Upper lobe of left lung (tissue), 6 donors: ENCODE measurements at regions not wholly inside any gene's neighbourhood (a gene's known extent, or its start where the extent isn't known, plus 50 kb on each side); places are given as distances from the start of the nearest gene placed in this dataset.
A peak's percentile ranks its signal among the peaks of the same experiment; 100 is the strongest.
"Not testable (repeated sequence)": the region's sequence is repeated elsewhere in the genome, so short reads cannot be mapped to it uniquely, and the experiment has no call there.

ENCODE experiments used
- ATAC-seq, 2 donors: fragments of 200-7000 bp; cut with Tn5 transposase; one replicate each; pipeline ENCODE4 v1.9.1; 2022; ENCODE audit warnings: mild to moderate bottlenecking in 2 of 2, moderate library complexity in 2 of 2; ENCODE audit not compliant: low FRiP score in 2 of 2
- DNase-seq, 2 donors: peaks; one replicate each; pipeline ENCODE4 v3.0.0-alpha.2; 2019 to 2020
- H3K27ac ChIP-seq, 4 donors: fragments of 200-600 bp; sonication (generic); one replicate each; pipeline ENCODE4 v1.5.1; 2016 to 2019
- H3K27me3 ChIP-seq, 4 donors: fragments of 200-600 bp; sonication (generic); one replicate each; pipeline ENCODE4 v1.5.1; 2017 to 2019
- H3K36me3 ChIP-seq, 4 donors: fragments of 200-600 bp; sonication (generic); one replicate each; pipeline ENCODE4 v1.5.1; 2016 to 2019
- H3K4me1 ChIP-seq, 4 donors: fragments of 200-600 bp; sonication (generic); one replicate each; pipeline ENCODE4 v1.5.1; 2018 to 2019
- H3K4me3 ChIP-seq, 4 donors: fragments of 200-600 bp; sonication (generic); one replicate each; pipeline ENCODE4 v1.5.1; 2017 to 2019; ENCODE audit warnings: mild to moderate bottlenecking in 2 of 4, moderate library complexity in 1 of 4
- H3K9me3 ChIP-seq, 4 donors: fragments of 200-600 bp; sonication (generic); one replicate each; pipeline ENCODE4 v1.5.1; 2018 to 2019
- EP300 ChIP-seq, 4 donors: sonication (generic); formaldehyde crosslinking; IDR thresholded peaks; one replicate each; pipeline ENCODE4 v1.5.1; 2017; ENCODE audit warnings: antibody characterized with exemption in 4 of 4, control low read depth in 2 of 4
- POLR2A ChIP-seq, 4 donors: fragments of 450-650 bp; IDR thresholded peaks; one replicate each; pipeline ENCODE4 v1.5.1; 2016 to 2017; ENCODE audit warnings: antibody characterized with exemption in 4 of 4, mild to moderate bottlenecking in 2 of 4
- POLR2AphosphoS5 ChIP-seq, 2 donors: sonication (generic); formaldehyde crosslinking; IDR thresholded peaks; one replicate each; pipeline ENCODE4 v1.5.1; 2017; ENCODE audit warnings: antibody characterized with exemption in 2 of 2
- WGBS, 2 donors: methylation state at CpG; one replicate each; pipeline ENCODE4 v1.1.5; 2017 to 2018; 5-methylcytosine and 5-hydroxymethylcytosine counted together
- TF ChIP-seq, protein P1 (sequence below), 6 experiments: fragments of 450-650 bp in 4 of 6; fragments of 200-600 bp in 2 of 6; sonication (generic) in 2 of 6; IDR thresholded peaks; one replicate each; pipeline ENCODE4 v1.5.1; 2016 to 2019; ENCODE audit warnings: antibody characterized with exemption in 6 of 6
- donor health status: DM: no; HTN: no; CAD: no; lungs with moderate emphysema.
- donor health status: DM: no; HTN: yes; CAD: no; lungs with severe emphysema.

GRCh38 chr13:22938576-22938975 is 242.2 kb upstream of the SGCG start:
- H3K36me3 ChIP-seq = no peaks in the 10 kb centered on the region
- ATAC-seq (no peak), DNase-seq (peak in 1 of 2 donors; percentile 70)
- WGBS, 2 donors = 93% methylated on average over 16 of the region's 22 CpGs
- H3K4me1 ChIP-seq = no peaks in the 10 kb centered on the region
- no peak overlapping the region for H3K4me3 ChIP-seq
- no peak overlapping the region for H3K27ac ChIP-seq
- TF ChIP-seq EP300 (IDR thresholded peaks at IDR 0.05) = no peak
- TF ChIP-seq POLR2A (IDR thresholded peaks at IDR 0.05) = no peak
- no peak for TF ChIP-seq POLR2AphosphoS5 (IDR thresholded peaks at IDR 0.05)
- no peaks in the 10 kb centered on the region for H3K9me3 ChIP-seq
- H3K27me3 ChIP-seq = no peaks in the 10 kb centered on the region

GRCh38 chr13:22939157-22939556 is 241.6 kb upstream of the SGCG start:
- DNase-seq (no peak), ATAC-seq (no peak)
- 90% methylated on average over 3 of the region's 3 CpGs; no CpG with 5 or more reads in 1 of the 2 donors for WGBS, 2 donors
- Histone ChIP-seq H3K4me3 (no peak overlapping the region), H3K27ac (no peak overlapping the region), H3K36me3 (no peaks in the 10 kb centered on the region), H3K27me3 (no peaks in the 10 kb centered on the region), H3K4me1 (no peaks in the 10 kb centered on the region), H3K9me3 (no peaks in the 10 kb centered on the region)
- TF ChIP-seq EP300 (IDR thresholded peaks at IDR 0.05) (no peak), POLR2A (IDR thresholded peaks at IDR 0.05) (no peak), POLR2AphosphoS5 (IDR thresholded peaks at IDR 0.05) (no peak)
- TF ChIP-seq, protein P1, sequence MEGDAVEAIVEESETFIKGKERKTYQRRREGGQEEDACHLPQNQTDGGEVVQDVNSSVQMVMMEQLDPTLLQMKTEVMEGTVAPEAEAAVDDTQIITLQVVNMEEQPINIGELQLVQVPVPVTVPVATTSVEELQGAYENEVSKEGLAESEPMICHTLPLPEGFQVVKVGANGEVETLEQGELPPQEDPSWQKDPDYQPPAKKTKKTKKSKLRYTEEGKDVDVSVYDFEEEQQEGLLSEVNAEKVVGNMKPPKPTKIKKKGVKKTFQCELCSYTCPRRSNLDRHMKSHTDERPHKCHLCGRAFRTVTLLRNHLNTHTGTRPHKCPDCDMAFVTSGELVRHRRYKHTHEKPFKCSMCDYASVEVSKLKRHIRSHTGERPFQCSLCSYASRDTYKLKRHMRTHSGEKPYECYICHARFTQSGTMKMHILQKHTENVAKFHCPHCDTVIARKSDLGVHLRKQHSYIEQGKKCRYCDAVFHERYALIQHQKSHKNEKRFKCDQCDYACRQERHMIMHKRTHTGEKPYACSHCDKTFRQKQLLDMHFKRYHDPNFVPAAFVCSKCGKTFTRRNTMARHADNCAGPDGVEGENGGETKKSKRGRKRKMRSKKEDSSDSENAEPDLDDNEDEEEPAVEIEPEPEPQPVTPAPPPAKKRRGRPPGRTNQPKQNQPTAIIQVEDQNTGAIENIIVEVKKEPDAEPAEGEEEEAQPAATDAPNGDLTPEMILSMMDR (IDR thresholded peaks at IDR 0.05) = no peak

GRCh38 chr13:22940090-22940710 is 240.6 kb upstream of the SGCG start:
- no peaks in the 10 kb centered on the region for H3K27me3 ChIP-seq
- WGBS, 2 donors = 89% methylated on average over 6 to 11 of the region's 11 CpGs
- no peak overlapping the region for H3K4me3 ChIP-seq
- DNase-seq (peak in 1 of 2 donors; percentile 66), ATAC-seq (no peak)
- TF ChIP-seq, protein P1 (IDR thresholded peaks at IDR 0.05) = no peak
- no peak for TF ChIP-seq POLR2A (IDR thresholded peaks at IDR 0.05)
- no peak for TF ChIP-seq EP300 (IDR thresholded peaks at IDR 0.05)
- no peak for TF ChIP-seq POLR2AphosphoS5 (IDR thresholded peaks at IDR 0.05)
- H3K9me3 ChIP-seq = no peaks in the 10 kb centered on the region
- H3K27ac ChIP-seq = no peak overlapping the region
- H3K36me3 ChIP-seq = no peaks in the 10 kb centered on the region
- no peaks in the 10 kb centered on the region for H3K4me1 ChIP-seq

DNA sequence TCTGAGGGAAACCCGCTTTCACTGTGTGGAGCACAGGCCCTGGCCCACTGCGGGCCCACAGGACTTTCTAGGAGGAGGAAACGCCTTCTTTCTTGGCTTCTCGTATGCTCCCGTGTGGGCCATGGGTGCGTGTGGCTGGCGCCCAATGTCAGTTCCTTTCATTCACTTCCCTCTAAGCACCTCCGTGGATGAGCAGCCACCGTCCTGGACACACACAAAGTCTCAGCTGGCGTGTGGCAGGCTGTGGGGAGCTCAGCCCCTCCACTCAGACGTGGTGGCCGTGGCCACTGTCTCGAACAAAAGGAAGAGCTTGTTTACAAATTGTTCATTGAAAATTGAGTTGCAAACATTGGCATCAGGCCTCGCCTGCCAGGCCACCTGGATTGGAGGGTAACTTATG is 240.0 kb upstream of the SGCG start:
- Histone ChIP-seq H3K36me3 (no peaks in the 10 kb centered on the region), H3K27me3 (no peaks in the 10 kb centered on the region), H3K4me3 (no peak overlapping the region), H3K4me1 (no peaks in the 10 kb centered on the region), H3K9me3 (no peaks in the 10 kb centered on the region), H3K27ac (no peak overlapping the region)
- DNase-seq (peak in 1 of 2 donors; percentile 41), ATAC-seq (no peak)
- TF ChIP-seq, protein P1 (IDR thresholded peaks at IDR 0.05) = no peak
- TF ChIP-seq POLR2A (IDR thresholded peaks at IDR 0.05) (no peak), POLR2AphosphoS5 (IDR thresholded peaks at IDR 0.05) (no peak), EP300 (IDR thresholded peaks at IDR 0.05) (no peak)
- WGBS, 2 donors = 68 to 73% methylated on average over 5 to 14 of the region's 14 CpGs

- H3K9me3 ChIP-seq, H3K36me3 ChIP-seq, H3K27me3 ChIP-seq, ATAC-seq, H3K4me1 ChIP-seq, H3K4me3 ChIP-seq, H3K27ac ChIP-seq: not testable (repeated sequence)
- DNase-seq = peak in 1 of 2 donors; percentile 29
- WGBS, 2 donors = 99 to 100% methylated on average over 2 to 6 of the region's 8 CpGs
Observed at GRCh38 chr13:22941495-22941894, 239.3 kb upstream of the SGCG start.

DNA sequence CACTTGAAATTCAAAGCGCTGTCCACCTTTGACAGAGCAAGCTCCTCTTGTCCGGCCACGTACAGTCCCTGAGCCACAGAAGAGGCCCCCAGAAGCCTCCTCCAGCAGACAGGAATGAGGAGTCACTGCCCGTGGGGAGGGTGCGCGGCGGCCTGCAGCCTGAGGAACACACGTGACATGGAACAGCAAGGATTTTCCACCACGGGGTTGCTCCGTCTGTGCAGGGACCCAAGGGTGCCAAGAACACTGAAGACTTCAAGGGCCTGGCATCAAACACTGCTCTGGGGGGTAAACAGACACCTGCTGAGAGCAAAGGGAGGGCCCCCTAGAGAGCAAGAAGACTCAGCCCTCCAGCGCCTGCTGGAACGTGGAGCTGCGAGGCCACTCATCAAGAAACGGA is 237.9 kb upstream of the SGCG start:
- H3K4me3 ChIP-seq, H3K27ac ChIP-seq, H3K36me3 ChIP-seq, ATAC-seq, H3K27me3 ChIP-seq, H3K9me3 ChIP-seq, H3K4me1 ChIP-seq: not testable (repeated sequence)
- WGBS, 2 donors = 88 to 90% methylated on average over 10 to 14 of the region's 14 CpGs
- DNase-seq = peak in 1 of 2 donors; percentile 62
